Coronary artery (tissue), 2 donors: ENCODE measurements at regions not wholly inside any gene's neighbourhood (a gene's known extent, or its start where the extent isn't known, plus 50 kb on each side); places are given as distances from the start of the nearest gene placed in this dataset.

Experiments
- DNase-seq: peaks from one replicate; pipeline ENCODE4 v3.0.0-alpha.2; 2017; ENCODE audit warnings: low spot score
- H3K27ac ChIP-seq, 2 donors: fragments of 200-600 bp; sonication (generic); one replicate each; pipeline ENCODE4 v1.5.1; 2016 to 2019
- H3K4me3 ChIP-seq: fragments of 200-600 bp; sonication (generic); 2 replicates; pipeline ENCODE4 v1.5.1; 2016; ENCODE audit warnings: mild to moderate bottlenecking, moderate library complexity
- TF ChIP-seq, protein P1 (sequence below): fragments of 200-600 bp; sonication (generic); IDR thresholded peaks from one replicate; pipeline ENCODE4 v1.5.1; 2019; ENCODE audit warnings: antibody characterized with exemption

- DNase-seq, result no peak
- TF ChIP-seq, protein P1, sequence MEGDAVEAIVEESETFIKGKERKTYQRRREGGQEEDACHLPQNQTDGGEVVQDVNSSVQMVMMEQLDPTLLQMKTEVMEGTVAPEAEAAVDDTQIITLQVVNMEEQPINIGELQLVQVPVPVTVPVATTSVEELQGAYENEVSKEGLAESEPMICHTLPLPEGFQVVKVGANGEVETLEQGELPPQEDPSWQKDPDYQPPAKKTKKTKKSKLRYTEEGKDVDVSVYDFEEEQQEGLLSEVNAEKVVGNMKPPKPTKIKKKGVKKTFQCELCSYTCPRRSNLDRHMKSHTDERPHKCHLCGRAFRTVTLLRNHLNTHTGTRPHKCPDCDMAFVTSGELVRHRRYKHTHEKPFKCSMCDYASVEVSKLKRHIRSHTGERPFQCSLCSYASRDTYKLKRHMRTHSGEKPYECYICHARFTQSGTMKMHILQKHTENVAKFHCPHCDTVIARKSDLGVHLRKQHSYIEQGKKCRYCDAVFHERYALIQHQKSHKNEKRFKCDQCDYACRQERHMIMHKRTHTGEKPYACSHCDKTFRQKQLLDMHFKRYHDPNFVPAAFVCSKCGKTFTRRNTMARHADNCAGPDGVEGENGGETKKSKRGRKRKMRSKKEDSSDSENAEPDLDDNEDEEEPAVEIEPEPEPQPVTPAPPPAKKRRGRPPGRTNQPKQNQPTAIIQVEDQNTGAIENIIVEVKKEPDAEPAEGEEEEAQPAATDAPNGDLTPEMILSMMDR, result no peak
- no peak overlapping the region for H3K4me3 ChIP-seq
- H3K27ac ChIP-seq, result no peak overlapping the region
Measured at GRCh38 chr1:88274431-88274830, 409.6 kb upstream of the PKN2 start.

DNA sequence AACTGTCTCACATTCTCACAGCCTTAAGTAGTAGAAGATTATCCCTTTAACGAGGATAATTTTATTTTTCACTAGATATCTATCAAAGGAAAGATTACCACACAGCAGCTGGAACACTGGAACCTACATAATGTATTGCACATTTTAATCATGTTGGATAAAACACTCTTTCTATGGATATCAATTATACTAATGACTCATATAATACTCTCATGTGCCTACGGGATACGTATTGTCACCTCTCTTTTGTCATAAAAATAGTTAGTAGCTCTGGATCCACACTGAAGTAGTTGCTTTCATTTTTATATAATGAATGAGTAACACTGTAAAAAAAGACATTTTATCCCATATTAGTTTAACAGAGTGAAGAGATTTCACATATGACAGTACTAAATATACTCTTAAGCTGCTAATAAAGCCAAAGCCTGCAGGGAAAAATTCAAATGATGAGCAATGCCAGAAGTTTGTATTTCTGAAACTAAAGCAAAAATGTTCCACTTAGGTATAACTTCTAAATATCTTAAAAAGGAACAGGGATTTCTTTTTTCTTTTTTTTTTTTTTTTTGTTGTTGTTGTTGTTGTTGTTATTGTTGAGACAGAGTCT is 408.7 kb upstream of the PKN2 start:
- no peak for DNase-seq

GRCh38 chr1:88276163-88276562 is 407.9 kb upstream of the PKN2 start:
- no peak overlapping the region for H3K4me3 ChIP-seq
- no peak overlapping the region for H3K27ac ChIP-seq
- DNase-seq, result no peak
- TF ChIP-seq, protein P1, result no peak

More for the DNA sequence above, 408.7 kb upstream of the PKN2 start:
- TF ChIP-seq, protein P1, result no peak
- no peak overlapping the region for H3K4me3 ChIP-seq
- H3K27ac ChIP-seq, result no peak overlapping the region

DNA sequence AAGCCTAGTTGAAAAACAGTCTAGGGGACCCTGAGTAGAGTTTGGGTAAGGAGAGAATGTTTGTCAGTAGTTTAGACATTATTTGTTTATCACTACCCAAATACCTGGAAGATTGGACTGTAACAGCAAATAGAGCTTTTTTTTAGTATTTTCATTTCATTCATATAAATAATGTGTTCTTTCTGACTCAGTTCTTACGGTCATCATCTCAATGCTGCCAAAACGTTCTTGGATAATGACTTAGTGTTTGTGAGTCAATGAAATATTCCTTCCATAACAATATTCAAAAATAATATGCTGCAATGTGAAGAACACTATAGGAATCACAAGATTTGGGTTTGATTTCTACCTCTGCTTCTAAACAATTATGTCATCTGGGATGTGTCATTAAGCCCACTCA is 400.0 kb upstream of the PKN2 start:
- no peak overlapping the region for H3K4me3 ChIP-seq
- no peak for DNase-seq
- H3K27ac ChIP-seq, result no peak overlapping the region
- TF ChIP-seq, protein P1, result no peak

GRCh38 chr1:88284666-88285366 is 399.3 kb upstream of the PKN2 start:
- DNase-seq, result no peak
- TF ChIP-seq, protein P1, result no peak
- Histone ChIP-seq H3K4me3 (no peak overlapping the region), H3K27ac (no peak overlapping the region)

GRCh38 chr1:88286716-88287115 is 397.4 kb upstream of the PKN2 start:
- TF ChIP-seq, protein P1, result no peak
- no peak for DNase-seq
- H3K27ac ChIP-seq, result no peak overlapping the region
- H3K4me3 ChIP-seq, result no peak overlapping the region

DNA sequence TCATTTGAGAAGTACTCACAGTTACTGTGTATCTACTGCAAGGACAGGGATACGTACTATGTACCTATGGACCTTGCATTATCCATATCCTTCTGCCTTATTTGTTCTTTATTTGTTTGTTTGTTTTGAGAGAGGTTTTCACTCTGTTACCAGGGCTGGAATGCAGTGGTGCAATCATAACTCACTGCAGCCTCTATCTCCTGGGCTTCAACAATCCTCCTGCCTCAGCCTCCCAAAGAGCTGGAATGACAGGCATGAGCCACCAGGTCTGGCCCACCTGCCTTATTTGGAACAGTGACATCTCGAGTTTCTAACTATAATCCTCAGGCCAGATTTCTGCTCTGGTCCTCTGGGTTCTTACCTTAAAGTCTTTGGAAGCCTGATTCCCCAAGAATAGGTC is 395.5 kb upstream of the PKN2 start:
- H3K27ac ChIP-seq, result no peak overlapping the region
- TF ChIP-seq, protein P1, result no peak
- H3K4me3 ChIP-seq, result no peak overlapping the region
- DNase-seq, result no peak
